ACHN (cell line): ENCODE measurements at regions not wholly inside any gene's neighbourhood (a gene's known extent, or its start where the extent isn't known, plus 50 kb on each side); places are given as distances from the start of the nearest gene placed in this dataset.

Experiments used
- DNase-seq: peaks from one replicate; pipeline ENCODE4 v3.0.0-alpha.2; 2015
- in situ Hi-C: cut with HindIII; loops from 2 replicates; pipeline ENCODE4 v1.10.0; 2017; ENCODE audit warnings: low sequenced_read_pairs, low pct_ligation_motif_present, low pct_unique_long_range_greater_than_20kb

DNA sequence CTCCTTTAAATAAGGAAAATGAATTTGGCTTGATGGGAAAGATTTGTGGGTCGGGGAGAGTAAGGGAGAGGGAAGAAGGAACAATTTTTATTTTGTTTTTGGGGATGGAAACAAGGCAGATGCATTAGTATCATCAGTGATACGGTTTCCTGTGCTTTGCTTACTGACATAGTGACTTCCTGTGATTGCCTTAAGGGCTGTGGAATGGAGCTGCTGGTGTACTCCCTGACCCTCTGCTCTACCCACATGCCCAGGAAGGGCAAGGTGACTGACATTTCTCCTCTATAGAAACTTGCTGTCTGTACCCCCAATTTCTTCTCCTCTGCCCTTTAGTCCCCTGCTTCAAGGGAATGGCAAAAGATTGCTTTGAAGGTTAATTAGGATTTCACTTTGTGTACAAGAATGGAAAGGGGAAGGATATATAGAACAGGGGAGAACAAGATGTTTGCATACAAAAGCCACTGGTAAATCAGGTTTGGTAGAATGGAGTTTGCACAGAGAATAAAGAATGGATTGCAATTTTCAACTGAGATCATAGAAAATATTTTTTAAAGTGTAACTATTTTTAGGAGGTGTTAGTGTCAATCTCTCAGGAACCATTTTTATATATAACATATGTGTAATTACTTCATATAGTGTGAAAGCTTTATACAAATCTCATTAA is 129.0 kb upstream of the AGR3 start:
- no peak for DNase-seq
- in situ Hi-C loops: no loop called here

DNA sequence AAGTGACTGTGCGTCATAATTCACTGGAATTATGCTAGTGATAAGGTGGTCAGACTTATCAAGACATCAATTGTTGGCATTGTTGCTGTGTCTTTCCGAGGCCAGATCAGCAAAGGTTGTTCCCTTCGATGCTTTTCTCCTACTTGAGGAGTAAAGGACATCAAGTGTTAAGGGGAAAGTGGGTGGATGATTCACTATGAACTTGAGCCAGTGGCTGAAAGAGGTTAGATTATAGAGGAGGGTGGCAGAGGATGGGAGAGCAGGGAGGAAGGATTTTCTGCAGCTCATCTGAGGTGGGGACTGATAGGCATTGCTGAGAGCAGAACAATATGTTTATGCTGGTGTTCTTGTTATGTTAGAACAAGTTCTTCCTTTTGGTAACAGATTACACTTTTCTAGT is 131.4 kb upstream of the AGR3 start:
- DNase-seq: no peak
- in situ Hi-C loops: no loop called here

DNA sequence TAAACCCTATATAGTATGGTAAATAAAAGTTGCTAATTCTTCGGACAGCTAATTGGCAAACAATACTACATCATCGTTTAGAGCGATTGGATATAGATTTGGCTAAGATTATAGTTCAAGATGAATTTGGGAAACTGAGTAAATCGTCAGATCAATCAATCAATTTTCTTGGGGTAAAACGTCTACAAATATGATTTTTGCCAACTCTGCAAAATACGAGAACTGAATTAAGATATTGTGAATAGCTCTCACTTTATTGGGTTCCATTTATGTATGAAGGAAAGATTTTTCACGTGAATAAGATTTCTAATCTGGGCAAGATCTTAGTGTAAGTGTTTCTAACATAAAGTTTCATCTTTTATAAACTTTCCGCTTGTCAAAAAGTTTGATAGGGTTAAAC is 132.9 kb upstream of the AGR3 start:
- in situ Hi-C loops: no loop called here
- no peak for DNase-seq

DNA sequence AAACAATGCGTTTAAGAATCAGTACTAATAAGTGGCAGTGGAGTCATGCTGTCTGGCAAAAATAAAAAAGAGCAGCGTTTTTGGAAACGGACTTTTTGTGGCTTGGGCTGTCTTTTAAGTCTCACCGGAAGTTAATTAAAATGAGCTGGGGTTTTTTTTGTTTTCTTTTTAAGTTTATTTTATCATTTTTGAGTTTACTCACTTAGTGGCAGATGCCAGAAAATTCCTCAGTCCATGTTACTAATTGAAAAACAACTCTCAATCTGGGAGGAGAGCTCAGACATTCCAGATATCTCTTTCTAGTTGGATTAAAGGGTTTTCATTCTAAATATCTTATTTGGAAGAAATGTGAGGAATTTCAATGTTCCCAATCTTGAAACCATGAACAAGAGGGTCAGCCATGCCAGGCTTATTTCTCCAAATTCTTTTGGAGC is 133.8 kb upstream of the AGR3 start:
- DNase-seq: no peak
- in situ Hi-C loops: no loop called here

DNA sequence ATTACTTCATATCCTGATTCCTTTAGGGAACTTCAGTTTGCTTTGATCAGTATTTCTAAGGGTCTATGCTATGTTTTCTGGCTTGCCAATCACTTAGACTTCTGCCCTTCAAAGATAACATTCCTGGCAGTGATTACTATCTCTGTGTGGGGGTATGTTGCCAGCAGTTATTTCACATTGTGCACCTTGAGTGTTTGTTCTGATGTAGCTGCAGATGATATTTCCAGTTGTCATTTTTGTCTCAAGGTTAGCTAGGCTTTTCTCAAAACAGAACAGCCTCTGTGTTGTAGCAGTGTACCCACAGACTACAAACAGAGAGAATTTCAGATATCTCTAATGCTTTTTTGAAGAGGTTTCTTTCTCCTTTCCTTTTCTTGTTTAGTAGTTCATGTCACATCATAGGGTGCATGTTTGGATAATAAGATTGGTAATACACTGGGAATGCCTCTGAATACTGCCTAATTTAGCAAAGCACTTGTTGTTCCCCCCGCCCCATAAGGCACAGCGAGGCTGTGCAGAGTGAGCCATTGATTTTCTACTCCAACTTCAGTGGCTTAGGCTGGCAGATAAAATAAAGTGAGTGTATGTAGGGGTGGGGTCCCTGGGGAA is 134.7 kb upstream of the AGR3 start:
- in situ Hi-C loops: no loop called here
- no peak for DNase-seq

DNA sequence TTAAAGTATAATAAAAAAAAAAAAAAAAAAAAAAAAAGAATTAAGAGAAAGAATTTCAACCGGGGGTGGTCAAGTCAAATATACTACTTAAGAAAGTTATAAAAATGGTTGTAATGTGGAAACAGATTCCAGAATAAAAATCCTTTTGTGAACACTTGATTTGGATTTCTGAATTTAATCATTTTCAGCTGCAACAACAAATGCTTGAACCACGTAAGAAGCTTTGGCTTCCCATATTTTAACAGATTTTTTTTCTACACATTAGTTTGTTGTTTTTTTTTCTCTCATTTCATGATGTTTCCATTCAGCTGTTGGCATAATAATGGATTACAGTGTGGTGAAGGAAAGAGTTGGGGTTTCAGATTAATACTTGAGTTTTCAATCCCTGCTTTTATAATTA is 137.3 kb upstream of the AGR3 start:
- DNase-seq: no peak
- in situ Hi-C loops: no loop called here

DNA sequence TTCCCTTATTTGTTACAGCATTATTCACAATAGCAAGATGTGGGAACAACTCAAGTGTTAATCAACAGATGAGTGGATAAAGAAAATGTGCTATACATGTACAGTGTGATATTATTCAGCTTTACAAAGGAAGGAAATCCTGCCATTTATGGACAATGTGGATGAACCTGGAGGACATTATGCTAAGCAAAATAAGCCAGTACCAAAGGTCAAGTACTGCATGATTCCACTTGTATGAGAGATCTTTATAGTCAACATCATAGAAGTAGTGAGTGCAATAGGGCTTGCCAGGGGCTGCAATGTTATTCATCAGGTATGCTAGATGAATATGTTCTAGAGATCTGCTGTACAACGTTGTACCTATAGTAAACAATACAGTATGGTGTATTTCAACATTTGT is 138.5 kb upstream of the AGR3 start:
- in situ Hi-C loops: no loop called here
- no peak for DNase-seq

DNA sequence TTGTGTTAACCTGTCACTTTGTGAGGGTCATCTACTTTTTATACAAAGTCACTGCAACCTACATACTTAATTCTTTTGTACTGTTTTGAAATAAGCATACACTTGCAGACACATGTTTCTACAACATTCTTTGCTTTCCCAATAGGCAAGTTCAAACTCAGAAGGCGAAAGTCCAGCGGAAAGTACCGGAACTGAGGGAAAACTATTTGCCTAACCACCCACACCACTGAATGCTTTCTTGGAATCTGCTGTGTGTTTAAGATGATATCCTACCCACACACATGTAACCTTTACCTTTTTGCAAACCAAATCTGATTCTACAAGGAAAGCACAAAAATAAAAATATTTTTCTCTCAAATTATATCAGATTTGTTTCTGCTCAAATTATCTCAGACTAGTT is 139.4 kb upstream of the AGR3 start:
- in situ Hi-C loops: no loop called here
- no peak for DNase-seq

DNA sequence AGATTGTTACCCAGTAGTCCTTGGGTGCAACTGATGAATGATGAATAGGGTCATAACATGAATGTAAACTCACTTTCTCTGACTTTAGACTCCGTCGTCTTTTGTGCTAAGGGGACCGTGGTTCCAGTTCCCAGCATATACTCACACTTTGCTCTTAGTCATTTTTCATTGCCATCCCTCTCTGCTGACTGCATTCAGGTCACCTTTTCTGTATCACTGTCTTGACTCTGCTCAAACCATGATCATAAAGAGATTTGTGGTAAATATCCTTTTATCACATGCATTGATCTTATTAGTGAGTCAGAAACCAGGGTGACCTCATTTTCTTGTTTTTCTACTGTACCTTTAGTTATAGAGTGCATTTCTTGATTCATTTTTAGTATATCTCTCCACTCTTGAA is 141.1 kb upstream of the AGR3 start:
- in situ Hi-C loops: no loop called here
- no peak for DNase-seq

DNA sequence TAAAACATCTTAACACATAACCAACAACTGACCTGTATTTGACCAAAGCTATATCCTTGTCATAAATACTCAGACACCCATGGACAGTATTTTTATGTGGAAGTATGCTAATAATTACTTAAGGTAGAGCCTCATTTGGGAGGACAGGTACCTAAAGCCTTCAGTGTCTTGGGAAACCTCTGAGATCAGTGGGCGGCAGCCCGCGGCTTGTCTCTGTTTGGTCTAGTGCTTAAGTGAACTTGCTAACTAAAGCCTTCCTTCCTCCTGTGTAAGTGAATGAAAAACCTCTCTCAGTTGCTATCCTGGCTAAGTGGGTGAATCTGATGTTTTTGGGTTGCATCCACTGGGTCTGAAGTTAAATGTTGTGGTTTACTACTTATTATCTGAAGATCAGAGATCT is 144.5 kb upstream of the AGR3 start:
- no peak for DNase-seq
- in situ Hi-C loops: no loop called here

DNA sequence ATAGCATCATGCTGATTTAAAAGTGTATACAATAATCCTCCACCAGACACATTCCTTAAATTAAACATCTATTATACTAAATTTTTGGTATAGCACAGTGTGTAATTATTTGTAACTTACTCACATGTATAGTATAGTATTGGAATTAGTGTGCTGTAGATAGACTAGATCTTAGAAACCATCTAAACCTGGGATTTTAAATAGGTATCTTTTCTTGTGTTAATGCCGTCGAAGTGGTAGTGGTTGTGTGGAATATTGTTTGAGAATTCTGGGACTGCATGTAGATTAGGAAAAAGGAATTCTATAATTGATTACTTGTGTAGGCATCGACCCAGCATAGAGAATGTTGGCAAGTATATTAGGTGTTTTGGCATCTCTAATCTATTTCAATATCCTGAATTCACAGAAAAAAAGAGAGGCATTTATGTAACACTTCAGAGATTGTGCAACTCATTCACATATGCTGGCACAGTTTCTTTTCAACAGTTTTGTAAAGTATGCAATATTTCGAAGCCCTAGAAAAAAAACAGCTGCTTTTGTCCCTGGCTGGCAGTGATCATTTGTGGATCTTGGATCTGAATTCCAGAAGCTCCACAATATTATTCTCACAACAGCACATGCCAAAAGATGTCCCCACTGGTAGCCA is 145.5 kb upstream of the AGR3 start:
- no peak for DNase-seq
- in situ Hi-C loops: no loop called here

DNA sequence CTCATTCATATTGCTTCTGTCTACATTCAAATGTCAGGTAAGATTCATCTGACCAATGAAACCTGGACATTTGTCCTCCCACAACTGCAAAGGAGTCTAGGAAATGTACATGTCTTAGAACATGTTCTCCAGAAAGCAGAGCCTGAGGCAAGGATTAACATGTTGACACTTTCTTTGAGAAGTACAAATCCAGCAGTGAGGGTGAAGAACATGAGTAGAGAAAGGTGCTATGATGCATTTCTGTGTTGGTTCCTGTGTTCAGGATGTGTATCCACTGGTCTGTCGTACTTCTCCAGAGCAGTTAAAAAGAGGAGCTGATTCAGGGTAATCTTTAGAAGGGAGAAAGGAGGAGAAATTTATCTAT is 146.0 kb upstream of the AGR3 start:
- in situ Hi-C loops: no loop called here
- DNase-seq: no peak

DNA sequence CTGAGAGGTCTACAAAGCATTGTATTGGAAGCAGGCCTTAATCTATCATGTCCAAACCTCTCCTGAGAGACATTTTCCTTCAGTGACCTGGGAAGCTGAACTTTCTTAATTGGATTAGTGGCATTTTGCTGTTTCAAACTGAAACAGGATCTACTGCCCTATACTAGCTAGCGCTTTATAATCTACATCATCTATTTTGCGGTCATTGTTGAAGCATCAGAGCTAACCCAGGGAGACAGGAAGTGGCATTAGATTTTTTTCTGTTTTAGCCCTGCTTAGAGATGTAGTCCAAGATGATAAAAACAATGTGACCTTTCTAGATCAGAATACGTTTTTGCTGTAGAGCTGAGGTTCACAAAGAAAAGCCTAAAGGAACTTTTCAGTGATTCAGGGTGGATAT is 147.4 kb upstream of the AGR3 start:
- in situ Hi-C loops: no loop called here
- no peak for DNase-seq

DNA sequence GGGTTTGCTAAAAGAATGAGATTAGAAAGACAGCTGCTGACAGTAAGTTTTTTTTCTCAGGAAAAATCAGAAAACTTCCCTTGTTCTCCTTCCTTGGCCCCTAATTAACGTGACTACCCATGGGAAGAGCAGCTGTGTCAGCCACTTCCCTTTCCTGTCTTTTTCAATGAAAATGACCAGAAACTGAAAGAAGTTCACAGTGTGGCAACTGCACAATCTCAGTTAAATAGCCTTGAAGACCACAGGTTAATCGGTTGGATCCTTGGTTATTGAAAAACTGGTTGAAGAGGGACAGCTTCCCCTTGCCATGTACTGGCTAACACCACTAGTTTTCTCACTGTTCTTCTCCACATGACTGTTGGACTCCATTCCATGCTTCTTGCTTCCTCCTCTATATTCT is 148.8 kb upstream of the AGR3 start:
- in situ Hi-C loops: no loop called here
- DNase-seq: no peak

DNA sequence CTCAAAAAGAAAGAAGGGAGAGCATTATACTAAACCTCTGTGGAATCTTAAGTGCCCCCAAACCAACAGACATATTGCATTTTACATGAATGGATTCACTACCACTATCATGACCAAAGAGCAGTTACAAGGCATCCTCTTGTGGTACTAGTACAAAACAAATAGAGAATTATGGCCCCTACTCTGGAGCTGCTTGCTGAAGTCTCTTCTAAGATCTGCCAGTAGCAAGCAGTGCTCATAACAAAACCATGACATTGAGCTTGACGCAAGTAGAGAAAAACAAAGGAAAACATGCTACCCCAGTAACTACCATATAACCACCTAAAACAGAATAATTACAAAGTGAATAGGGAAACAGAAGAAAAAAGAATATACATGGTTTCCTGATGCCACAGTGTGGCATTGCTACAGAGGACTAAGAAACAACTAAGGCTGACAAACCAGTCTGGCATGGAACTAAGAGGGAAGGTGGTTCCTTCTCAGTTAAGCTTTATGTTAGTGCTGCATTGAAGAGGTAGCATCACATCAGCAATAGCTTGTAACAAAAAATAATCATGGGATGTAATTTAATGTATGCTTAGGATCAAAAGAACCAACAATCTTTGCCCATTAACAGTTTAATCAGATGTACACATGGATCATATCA is 150.2 kb upstream of the AGR3 start:
- no peak for DNase-seq
- in situ Hi-C loops: no loop called here

DNA sequence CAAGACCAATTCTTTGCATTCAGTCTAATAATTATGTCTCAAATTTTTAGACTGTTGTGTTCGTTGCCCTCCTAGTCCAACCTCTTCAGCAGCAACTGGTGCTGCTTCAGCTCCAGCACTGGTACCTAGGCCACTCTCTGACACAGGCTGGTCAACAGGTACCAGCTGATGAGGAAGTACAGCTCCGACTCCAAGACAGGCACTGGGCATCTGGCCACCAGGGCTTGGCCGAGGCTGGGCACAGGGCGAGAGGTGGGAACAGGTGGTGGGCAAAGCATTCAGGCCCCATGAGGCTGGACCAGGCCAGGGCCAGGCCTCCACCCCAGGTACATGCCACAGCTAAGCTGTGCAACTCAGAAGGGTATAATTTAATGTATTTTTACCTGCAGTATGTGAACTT is 151.5 kb upstream of the AGR3 start:
- no peak for DNase-seq
- in situ Hi-C loops: no loop called here

DNA sequence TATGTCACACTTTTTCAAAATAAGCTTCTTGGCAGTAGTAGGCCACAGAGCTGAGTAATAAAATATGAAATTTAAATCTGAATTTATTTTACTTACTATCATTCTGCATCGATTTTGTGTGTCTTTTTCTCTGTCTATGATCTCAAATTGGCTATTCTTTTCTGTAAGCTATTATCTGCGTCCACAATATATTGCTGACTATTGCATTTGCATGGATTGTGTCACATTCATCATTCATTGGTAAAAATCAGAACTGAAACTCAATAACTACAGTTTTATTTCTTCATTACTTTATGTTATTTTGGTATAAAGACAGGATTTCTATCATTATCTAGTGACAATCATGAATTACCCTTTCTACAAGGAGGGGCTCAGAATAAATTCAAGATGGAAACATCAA is 154.8 kb upstream of the AGR3 start:
- in situ Hi-C loops: no loop called here
- no peak for DNase-seq

DNA sequence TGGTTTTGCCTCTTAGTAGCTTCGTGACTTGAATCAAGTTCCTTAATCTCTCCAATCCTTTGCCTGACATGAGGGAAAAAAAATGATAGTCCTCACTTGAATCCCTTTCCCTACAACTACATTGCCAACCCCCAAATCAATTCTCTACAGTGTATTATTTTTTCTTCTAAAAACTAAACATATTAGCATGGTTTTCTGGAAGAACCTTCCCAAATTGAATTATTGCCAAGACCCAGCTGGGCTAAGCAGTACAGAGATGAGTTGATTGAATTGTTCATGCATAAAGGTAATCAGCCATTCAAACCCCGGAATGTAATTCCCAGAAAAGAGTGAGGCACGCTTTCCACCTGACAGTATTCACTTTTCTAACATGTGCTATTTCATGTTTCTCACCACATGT is 155.6 kb upstream of the AGR3 start:
- in situ Hi-C loops: no loop called here
- DNase-seq: no peak

DNA sequence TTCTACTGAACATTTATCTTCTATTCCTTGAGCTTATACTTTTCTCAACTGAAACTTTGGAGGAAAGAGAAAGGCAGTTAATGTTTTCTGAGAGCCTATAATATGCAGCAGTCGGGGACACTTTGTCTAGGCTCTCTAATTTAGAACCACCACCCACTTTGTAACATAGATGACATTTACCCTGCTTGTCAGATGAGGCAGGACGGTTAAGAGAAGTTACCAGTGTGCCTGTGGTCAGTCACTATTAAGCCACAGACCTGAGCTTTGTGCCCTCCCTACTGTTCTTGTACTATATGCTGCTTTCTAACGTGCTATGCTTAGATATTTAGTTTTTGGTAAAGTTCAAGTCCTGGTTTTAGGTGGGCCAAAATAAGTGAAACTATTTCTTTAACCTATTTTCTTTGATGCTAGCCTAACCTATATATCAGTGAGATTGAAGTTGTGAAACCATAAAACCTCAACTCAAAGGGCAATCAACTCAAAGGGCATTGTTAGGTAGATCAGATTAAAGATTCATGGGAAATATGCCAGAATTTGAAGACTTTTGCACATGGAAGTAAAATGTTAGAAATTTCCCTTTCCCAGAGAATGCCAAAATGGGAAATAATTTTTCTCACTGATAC is 156.5 kb upstream of the AGR3 start:
- DNase-seq: no peak
- in situ Hi-C loops: no loop called here

DNA sequence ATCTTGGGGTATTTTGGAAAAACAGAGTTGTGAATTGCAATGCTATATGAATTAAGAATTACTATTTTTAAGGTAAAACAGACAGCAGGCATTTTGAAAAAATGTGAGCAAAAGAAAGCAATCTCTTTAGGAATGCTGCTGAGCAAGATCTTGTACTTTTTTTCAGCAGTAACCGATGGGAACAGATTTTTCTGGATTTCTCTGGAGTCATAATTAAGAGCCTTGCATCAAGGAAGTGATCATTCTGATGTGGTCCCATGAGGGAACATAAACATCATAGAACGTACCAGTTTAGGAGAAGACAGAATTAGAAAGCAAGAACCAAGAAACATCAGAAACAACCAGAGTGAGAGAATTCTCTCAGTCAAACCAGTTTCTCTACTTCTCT is 157.0 kb upstream of the AGR3 start:
- in situ Hi-C loops: no loop called here
- DNase-seq: no peak
